ENCODE measurements at regions not wholly inside any gene's neighbourhood (a gene's known extent, or its start where the extent isn't known, plus 50 kb on each side); places are given as distances from the start of the nearest gene placed in this dataset.

DNA sequence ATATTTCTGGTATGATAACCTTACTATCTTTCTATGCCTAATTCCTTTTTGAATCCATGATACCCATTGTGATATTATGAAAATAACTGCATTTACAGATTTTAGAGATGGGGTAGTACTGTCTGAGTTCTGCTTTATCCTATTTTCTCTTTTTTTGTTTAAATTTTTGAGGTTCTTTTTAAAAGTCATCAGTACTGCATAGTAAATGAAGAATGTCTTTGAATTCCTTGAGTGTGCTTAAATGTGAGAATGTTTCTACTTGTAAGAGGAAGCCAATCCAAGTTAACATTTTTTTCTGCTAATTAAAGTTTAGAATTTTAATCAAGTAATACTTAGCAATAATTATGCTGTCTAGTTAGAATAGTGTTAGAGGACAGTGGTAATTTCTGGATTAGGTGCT, 474.6 kb downstream of the PCNX1 start:
- no peak overlapping the region for H3K4me3 ChIP-seq (ENCODE audit: low read depth, low read length)
- no peak for TF ChIP-seq MYC (IDR thresholded peaks at IDR 0.05; ENCODE audit: low read depth, low read length)
- TF ChIP-seq, protein P1, sequence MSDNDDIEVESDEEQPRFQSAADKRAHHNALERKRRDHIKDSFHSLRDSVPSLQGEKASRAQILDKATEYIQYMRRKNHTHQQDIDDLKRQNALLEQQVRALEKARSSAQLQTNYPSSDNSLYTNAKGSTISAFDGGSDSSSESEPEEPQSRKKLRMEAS (IDR thresholded peaks at IDR 0.05; ENCODE audit: low read depth, low read length) = no peak
- TF ChIP-seq, protein P2, sequence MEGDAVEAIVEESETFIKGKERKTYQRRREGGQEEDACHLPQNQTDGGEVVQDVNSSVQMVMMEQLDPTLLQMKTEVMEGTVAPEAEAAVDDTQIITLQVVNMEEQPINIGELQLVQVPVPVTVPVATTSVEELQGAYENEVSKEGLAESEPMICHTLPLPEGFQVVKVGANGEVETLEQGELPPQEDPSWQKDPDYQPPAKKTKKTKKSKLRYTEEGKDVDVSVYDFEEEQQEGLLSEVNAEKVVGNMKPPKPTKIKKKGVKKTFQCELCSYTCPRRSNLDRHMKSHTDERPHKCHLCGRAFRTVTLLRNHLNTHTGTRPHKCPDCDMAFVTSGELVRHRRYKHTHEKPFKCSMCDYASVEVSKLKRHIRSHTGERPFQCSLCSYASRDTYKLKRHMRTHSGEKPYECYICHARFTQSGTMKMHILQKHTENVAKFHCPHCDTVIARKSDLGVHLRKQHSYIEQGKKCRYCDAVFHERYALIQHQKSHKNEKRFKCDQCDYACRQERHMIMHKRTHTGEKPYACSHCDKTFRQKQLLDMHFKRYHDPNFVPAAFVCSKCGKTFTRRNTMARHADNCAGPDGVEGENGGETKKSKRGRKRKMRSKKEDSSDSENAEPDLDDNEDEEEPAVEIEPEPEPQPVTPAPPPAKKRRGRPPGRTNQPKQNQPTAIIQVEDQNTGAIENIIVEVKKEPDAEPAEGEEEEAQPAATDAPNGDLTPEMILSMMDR (IDR thresholded peaks at IDR 0.05; ENCODE audit: low read depth, low read length) = no peak
- TF ChIP-seq POLR2A (IDR thresholded peaks at IDR 0.05; ENCODE audit: extremely low read depth, insufficient read length) = no peak
- no peak for DNase-seq (ENCODE audit: low read depth)

DNA sequence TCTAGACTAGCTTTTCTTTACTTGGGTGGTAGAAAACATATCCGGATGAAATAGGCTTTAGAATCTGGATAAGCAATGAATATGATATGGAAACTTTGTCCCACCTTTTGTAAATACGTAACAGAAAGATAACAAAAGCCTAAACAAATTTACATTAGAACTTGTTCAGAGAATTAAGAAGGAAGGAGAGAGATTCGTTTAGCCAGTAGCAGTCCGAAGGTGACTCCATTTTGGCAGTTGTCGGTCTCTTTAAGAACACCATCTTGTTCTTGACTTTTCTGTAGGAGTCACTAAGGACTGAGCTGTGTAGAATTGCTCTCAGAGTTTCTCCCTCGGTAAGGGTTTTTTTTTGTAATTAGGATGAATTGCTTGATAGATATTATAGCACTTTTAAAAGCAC, 475.1 kb downstream of the PCNX1 start:
- no peak for DNase-seq (ENCODE audit: low read depth)
- H3K4me3 ChIP-seq (ENCODE audit: low read depth, low read length) = no peak overlapping the region
- TF ChIP-seq, protein P2 (IDR thresholded peaks at IDR 0.05; ENCODE audit: low read depth, low read length) = no peak

DNA sequence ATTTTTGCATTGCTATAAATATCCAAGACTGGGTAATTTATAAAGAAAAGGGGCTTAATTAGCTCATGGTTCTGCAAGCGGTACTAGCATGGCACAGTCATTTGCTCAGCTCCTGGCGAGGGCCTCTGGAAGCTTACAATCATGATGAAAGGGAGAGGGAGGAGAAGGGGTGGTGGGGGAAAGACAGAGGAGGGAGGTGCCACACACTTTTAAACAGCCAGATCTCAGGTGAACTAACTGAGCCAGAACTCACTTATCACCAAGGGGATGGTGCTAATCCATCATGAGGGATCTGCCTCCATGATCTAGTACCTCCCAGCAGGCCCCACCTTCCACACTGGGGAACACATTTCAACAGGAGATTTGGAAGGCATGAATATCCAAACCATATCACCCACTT, 476.3 kb downstream of the PCNX1 start:
- TF ChIP-seq, protein P2 (IDR thresholded peaks at IDR 0.05; ENCODE audit: low read depth, low read length) = no peak
- TF ChIP-seq MYC (IDR thresholded peaks at IDR 0.05; ENCODE audit: low read depth, low read length) (no peak), POLR2A (IDR thresholded peaks at IDR 0.05; ENCODE audit: extremely low read depth, insufficient read length) (no peak)
- TF ChIP-seq, protein P1 (IDR thresholded peaks at IDR 0.05; ENCODE audit: low read depth, low read length) = no peak
- H3K4me3 ChIP-seq (ENCODE audit: low read depth, low read length) = no peak overlapping the region
- DNase-seq (ENCODE audit: low read depth) = no peak

DNA sequence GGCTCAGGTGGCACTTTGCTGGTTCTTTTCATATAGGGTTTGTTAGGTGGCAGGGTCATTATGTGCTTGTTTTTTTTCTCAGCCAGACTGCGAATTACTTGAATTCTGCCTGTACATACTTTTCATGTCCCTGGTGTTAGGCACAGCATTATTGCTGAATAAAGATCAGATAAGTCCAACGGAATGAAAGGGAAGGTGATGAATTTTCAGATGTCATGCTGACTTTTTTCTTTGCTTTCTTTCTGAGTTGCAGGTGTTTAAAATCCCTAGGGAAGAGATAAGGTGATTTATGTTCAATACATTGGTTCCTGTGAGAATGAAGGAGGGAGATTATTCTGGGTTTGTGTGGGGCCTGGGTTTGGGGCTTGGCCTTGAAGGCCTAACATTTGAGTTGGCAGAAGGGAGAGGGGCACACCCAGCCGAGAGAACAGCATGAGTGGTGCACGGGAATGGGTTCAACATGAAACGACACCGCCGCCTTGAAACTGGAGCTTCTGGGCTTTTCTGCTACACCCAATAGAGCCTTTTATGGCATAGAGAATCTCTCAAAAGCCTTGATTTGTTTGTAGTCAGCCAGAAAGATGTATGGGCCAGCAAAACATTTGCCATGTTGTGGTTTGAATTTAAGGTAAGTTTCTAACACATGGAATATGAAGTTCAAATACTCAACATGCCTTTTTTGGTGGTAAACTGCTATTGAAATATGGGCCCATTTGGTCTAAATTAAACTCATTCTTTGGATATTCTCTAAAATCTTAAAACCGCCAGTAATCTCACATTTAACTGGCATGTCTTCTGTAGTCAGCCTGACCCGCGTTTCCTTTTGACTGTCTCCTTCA, 477.0 kb downstream of the PCNX1 start:
- TF ChIP-seq POLR2A (IDR thresholded peaks at IDR 0.05; ENCODE audit: extremely low read depth, insufficient read length) = no peak
- TF ChIP-seq, protein P2 (IDR thresholded peaks at IDR 0.05; ENCODE audit: low read depth, low read length) = no peak
- TF ChIP-seq MYC (IDR thresholded peaks at IDR 0.05; ENCODE audit: low read depth, low read length) = no peak
- TF ChIP-seq, protein P1 (IDR thresholded peaks at IDR 0.05; ENCODE audit: low read depth, low read length) = no peak
- DNase-seq (ENCODE audit: low read depth) = no peak

DNA sequence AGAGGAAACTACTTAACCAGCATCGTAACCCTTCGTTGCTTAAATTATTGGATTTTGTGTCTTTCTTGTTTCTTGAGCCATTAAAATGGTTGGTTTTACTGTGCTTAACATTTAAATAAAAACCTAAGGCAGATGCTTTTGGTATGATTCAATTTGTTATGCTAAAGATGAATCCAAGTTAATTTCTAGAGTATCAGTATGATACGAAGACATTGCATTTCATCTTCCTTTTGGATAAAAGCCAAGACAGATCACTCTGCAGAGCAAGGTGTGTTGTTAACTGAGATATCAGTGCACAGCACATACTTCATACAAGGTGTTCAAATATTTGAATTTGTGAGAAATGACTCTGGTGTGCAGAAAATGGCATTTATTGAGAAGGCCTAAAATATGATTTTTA, 480.5 kb downstream of the PCNX1 start:
- TF ChIP-seq POLR2A (IDR thresholded peaks at IDR 0.05; ENCODE audit: extremely low read depth, insufficient read length) = no peak
- TF ChIP-seq, protein P1 (IDR thresholded peaks at IDR 0.05; ENCODE audit: low read depth, low read length) = no peak
- no peak overlapping the region for H3K4me3 ChIP-seq (ENCODE audit: low read depth, low read length)
- no peak for DNase-seq (ENCODE audit: low read depth)

More for the DNA sequence above, 477.0 kb downstream of the PCNX1 start:
- H3K4me3 ChIP-seq (ENCODE audit: low read depth, low read length) = no peak overlapping the region

DNA sequence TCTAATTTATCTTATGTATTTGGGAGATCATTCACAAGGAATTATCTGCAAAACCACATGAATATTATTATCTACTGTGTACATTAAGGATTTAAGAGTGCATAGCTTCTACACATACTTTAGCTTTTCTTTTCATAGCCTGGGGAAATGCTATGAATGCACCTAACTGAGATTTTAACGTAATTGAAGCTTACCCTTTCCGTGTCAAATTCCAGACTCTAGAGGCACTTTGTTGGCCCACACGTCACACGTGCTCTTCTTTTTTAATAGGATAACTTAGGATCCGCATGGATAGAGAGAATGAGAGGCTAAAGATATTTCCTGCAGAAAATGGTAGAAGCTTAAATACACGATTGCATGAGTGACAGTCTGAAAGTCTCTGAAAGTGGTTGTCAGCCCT, 481.1 kb downstream of the PCNX1 start:
- TF ChIP-seq, protein P1 (IDR thresholded peaks at IDR 0.05; ENCODE audit: low read depth, low read length) = no peak
- TF ChIP-seq POLR2A (IDR thresholded peaks at IDR 0.05; ENCODE audit: extremely low read depth, insufficient read length) = no peak
- TF ChIP-seq, protein P2 (IDR thresholded peaks at IDR 0.05; ENCODE audit: low read depth, low read length) = no peak
- no peak for TF ChIP-seq MYC (IDR thresholded peaks at IDR 0.05; ENCODE audit: low read depth, low read length)
- no peak for DNase-seq (ENCODE audit: low read depth)
- H3K4me3 ChIP-seq (ENCODE audit: low read depth, low read length) = no peak overlapping the region

Measured in NB4 (cell line).